K562 (cell line): ENCODE measurements at regions not wholly inside any gene's neighbourhood (a gene's known extent, or its start where the extent isn't known, plus 50 kb on each side); places are given as distances from the start of the nearest gene placed in this dataset.

Source experiments
- ATAC-seq: fragments of 200-7000 bp; cut with Tn5 transposase; 3 replicates; pipeline ENCODE4 v1.9.1; 2020; ENCODE audit warnings: moderate library complexity
- BruUV-seq: library from RNA; stranded (reverse); fragments of 400-500 nt; replicated peaks from 2 replicates; lab custom pipeline; 2021; lab: Mats Ljungman, UMichigan
- CTCF ChIA-PET: fragments of 300-600 bp; formaldehyde crosslinking; extraction: SDS; loops from one replicate; lab custom pipeline; 2021; ENCODE audit warnings: low intra/inter-chr PET ratio; lab: Yijun Ruan, JAX
- POLR2A ChIA-PET: fragments of 300-600, 350-650 bp; sonication (Branson Sonifier 250); formaldehyde crosslinking; extraction: SDS; loops from one replicate; lab custom pipeline; 2021; ENCODE audit warnings: antibody characterized with exemption, inconsistent platforms; lab: Yijun Ruan, JAX
- DNase-seq, 4 experiments: peaks; one replicate each; pipeline versions ENCODE4 v3.0.0 to v3.0.0-alpha.2; 2011 to 2018; ENCODE audit warnings: low spot score in 3 of 4, mixed read lengths in 3 of 4; ENCODE audit errors: extremely low read depth in 1 of 4
- FAIRE-seq: peaks from 2 replicates; lab custom pipeline; 2011; peaks lifted over from hg19 to GRCh38; lab: Jason Lieb, UNC
- H2AFZ ChIP-seq: 2 replicates; pipeline ENCODE4 v1.6.0; 2011; ENCODE audit warnings: low read depth, low read length, control low read depth, inconsistent platforms
- H3K27ac ChIP-seq: fragments of 200-600 bp; 3 replicates; pipeline ENCODE4 v1.8.0; 2011; ENCODE audit warnings: low read depth, mild to moderate bottlenecking, control low read depth, inconsistent platforms, low read length, moderate library complexity, mixed read lengths; ENCODE audit errors: extremely low read depth
- H3K27me3 ChIP-seq, 2 experiments: fragments of 300-600 bp in 1 of 2; 2 replicates in 1 of 2; 3 replicates in 1 of 2; pipeline versions ENCODE4 v1.6.0 to v1.8.0; 2011; ENCODE audit warnings: inconsistent platforms in 2 of 2, low read length in 2 of 2, mild to moderate bottlenecking in 1 of 2, mixed read lengths in 1 of 2, moderate library complexity in 1 of 2; ENCODE audit not compliant: control insufficient read depth in 2 of 2, insufficient read depth in 2 of 2
- H3K36me3 ChIP-seq: fragments of 300-600 bp; 3 replicates; pipeline ENCODE4 v1.8.0; 2011; ENCODE audit warnings: mild to moderate bottlenecking, low read length, inconsistent platforms; ENCODE audit not compliant: control insufficient read depth, insufficient read depth
- H3K4me1 ChIP-seq, 2 experiments: fragments of 200-600 bp in 1 of 2; replicated peaks in 1 of 2; 2 replicates in 1 of 2; 3 replicates in 1 of 2; pipeline versions ENCODE4 v1.5.1 to v1.8.0; 2011; ENCODE audit warnings: inconsistent platforms in 2 of 2, low read length in 2 of 2, mild to moderate bottlenecking in 1 of 2, mixed read lengths in 1 of 2, moderate library complexity in 1 of 2; ENCODE audit not compliant: control insufficient read depth in 2 of 2, insufficient read depth in 2 of 2
- H3K4me2 ChIP-seq: 2 replicates; pipeline ENCODE4 v1.6.1; 2011; ENCODE audit warnings: low read length, control low read depth, inconsistent platforms, mixed read lengths; ENCODE audit not compliant: insufficient read depth
- H3K4me3 ChIP-seq: fragments of 200-600 bp; sonication (generic), shearing (Covaris generic); 2 replicates; pipeline ENCODE4 v1.5.1; 2016; ENCODE audit warnings: control low read depth, inconsistent platforms
- H3K79me2 ChIP-seq: fragments of 200-600 bp; 3 replicates; pipeline ENCODE4 v1.8.0; 2011; ENCODE audit warnings: low read length, inconsistent platforms; ENCODE audit not compliant: control insufficient read depth, insufficient read depth
- H3K9ac ChIP-seq, 2 experiments: 2 replicates each; pipeline versions ENCODE4 v1.6.0 to v1.6.1; 2011; ENCODE audit warnings: low read depth in 2 of 2, low read length in 2 of 2, control low read depth in 1 of 2, inconsistent platforms in 1 of 2, mild to moderate bottlenecking in 1 of 2, mixed read lengths in 1 of 2; ENCODE audit not compliant: insufficient read depth in 1 of 2
- H3K9me1 ChIP-seq: one replicate; pipeline ENCODE4 v1.6.0; 2011; ENCODE audit warnings: inconsistent platforms, mild to moderate bottlenecking, low read length, moderate library complexity; ENCODE audit not compliant: control insufficient read depth, insufficient read depth
- H3K9me3 ChIP-seq: replicated peaks from 2 replicates; pipeline ENCODE4 v1.5.1; 2011; ENCODE audit warnings: low read depth, low read length, inconsistent platforms; ENCODE audit not compliant: control insufficient read depth, insufficient read depth
- H4K20me1 ChIP-seq: replicated peaks from 2 replicates; pipeline ENCODE4 v1.6.1; 2011; ENCODE audit warnings: low read length, inconsistent platforms, mixed read lengths; ENCODE audit not compliant: control insufficient read depth, insufficient read depth
- FOXP1 ChIP-seq: sonication (generic); formaldehyde crosslinking; IDR thresholded peaks from 2 replicates; pipeline ENCODE4 v1.8.0; 2022; ENCODE audit warnings: mild to moderate bottlenecking, missing genetic modification reagents
- JUN ChIP-seq, 2 experiments: sonication (generic) in 1 of 2; formaldehyde crosslinking in 1 of 2; IDR thresholded peaks; 2 replicates each; pipeline versions ENCODE4 v1.6.1 to v1.8.0; 2012 to 2022; ENCODE audit warnings: borderline replicate concordance in 2 of 2, mild to moderate bottlenecking in 2 of 2, improper control_type of control experiment in 1 of 2, low read depth in 1 of 2, low read length in 1 of 2, missing genetic modification reagents in 1 of 2
- KDM1A ChIP-seq, 2 experiments: fragments of 450-650 bp; IDR thresholded peaks; 2 replicates each; pipeline ENCODE4 v1.6.1; 2016; ENCODE audit warnings: mild to moderate bottlenecking in 2 of 2
- NEUROD1 ChIP-seq: fragments of 150-350 bp; IDR thresholded peaks from 2 replicates; pipeline ENCODE4 v1.6.1; 2014; ENCODE audit warnings: borderline replicate concordance, low read length, low read depth; ENCODE audit not compliant: partially characterized antibody
- SMARCE1 ChIP-seq: fragments of 450-650 bp; IDR thresholded peaks from 2 replicates; pipeline ENCODE4 v1.7.1; 2016; ENCODE audit warnings: mild to moderate bottlenecking
- WHSC1 ChIP-seq: IDR thresholded peaks from one replicate; pipeline ENCODE4 v1.6.1; 2012; ENCODE audit warnings: low read length, control low read depth, inconsistent platforms
- WGBS: fragments of 100-300 bp; shearing (Covaris generic); methylation state at CpG from one replicate; pipeline ENCODE4 v1.1.6; 2016; ENCODE audit warnings: low coverage, mixed read lengths; ENCODE audit not compliant: insufficient coverage; ENCODE audit errors: missing lambda C conversion rate; 5-methylcytosine and 5-hydroxymethylcytosine counted together
- in situ Hi-C: fragments of 300-500 bp; cut with MboI; formaldehyde crosslinking; loops from 4 replicates; pipeline ENCODE4 v1.15.0; 2018; ENCODE audit warnings: inconsistent platforms, mixed read lengths
- intact Hi-C: fragments of 100-400 bp; cut with micrococcal nuclease; formaldehyde crosslinking; loops from 2 replicates; pipeline ENCODE4 v1.14.2; 2022

- no peak overlapping the region for H3K4me3 ChIP-seq
- ChIA-PET CTCF (no interaction called here), POLR2A (interaction anchor here (0.9 to 1.5 kb wide), 2 partner anchors 12 to 47 kb away, joined by 3 read pairs; no protein-coding TSS in a partner anchor)
- H3K36me3 ChIP-seq = no peaks in the 10 kb centered on the region
- FAIRE-seq (no peak), DNase-seq (no peak), ATAC-seq (no peak)
- H3K4me2 ChIP-seq = no peak overlapping the region
- H3K27ac ChIP-seq = no peak overlapping the region
- TF ChIP-seq FOXP1 (CRISPR knock-in tag) (no peak), WHSC1 (no peak), NEUROD1 (no peak), KDM1A (IDR thresholded peaks at IDR 0.05) (no peak)
- in situ Hi-C loops = no loop called here
- no peaks in the 10 kb centered on the region for H3K9me3 ChIP-seq
- intact Hi-C loops = no loop called here
- no peaks in the 10 kb centered on the region for H3K9me1 ChIP-seq
- peaks cover 5 to 6% of the 10 kb centered on the region in 2 experiments; a peak in 4 of 5 replicates for H3K27me3 ChIP-seq
- WGBS = 0% methylated on average over 1 of the region's 1 CpG
- H4K20me1 ChIP-seq = no peaks in the 10 kb centered on the region; the same call in 1 of the 2 replicates
- H3K4me1 ChIP-seq = no peaks in the 10 kb centered on the region
- BruUV-seq = no TSS peak
- H3K79me2 ChIP-seq = no peaks in the 10 kb centered on the region
- no peak overlapping the region for H3K9ac ChIP-seq
- H2AFZ ChIP-seq = no peak overlapping the region
Measured at GRCh38 chr4:110365761-110366160, 110.2 kb upstream of the ENPEP start.

DNA sequence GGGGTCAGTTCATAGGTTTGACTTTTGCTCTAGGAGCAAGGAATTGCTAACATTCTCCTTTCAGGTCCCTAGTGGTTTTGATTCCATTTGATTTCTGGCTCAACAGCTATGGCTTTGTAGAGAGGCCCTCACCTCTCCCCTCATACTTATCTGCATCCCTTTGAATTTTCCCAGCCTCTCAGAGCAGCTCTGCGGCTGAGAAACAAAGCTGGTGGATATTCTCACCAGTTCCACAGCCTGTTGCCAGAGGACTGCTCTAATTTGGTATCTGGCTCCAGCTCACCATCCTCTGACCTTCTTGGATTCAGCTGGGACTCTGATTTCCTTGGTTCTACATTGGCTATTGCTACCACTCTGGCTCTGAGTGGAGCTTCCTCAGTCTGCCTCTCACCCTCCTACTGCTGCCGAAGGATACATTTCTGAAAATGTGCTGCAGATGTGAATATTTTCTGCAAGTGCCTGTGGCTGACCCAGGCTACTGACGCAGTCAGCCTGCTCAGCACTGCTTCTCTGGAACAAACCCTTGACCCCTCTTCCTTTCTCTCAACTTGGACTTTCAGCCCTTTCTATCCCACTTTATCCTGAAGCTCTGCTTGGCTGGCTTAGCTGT lies 110.9 kb upstream of the ENPEP start:
- Histone ChIP-seq H3K9me1 (no peaks in the 10 kb centered on the region), H3K4me1 (no peaks in the 10 kb centered on the region), H3K4me3 (no peak overlapping the region), H3K36me3 (no peaks in the 10 kb centered on the region), H3K79me2 (no peaks in the 10 kb centered on the region), H2AFZ (no peak overlapping the region)
- WGBS = 0% methylated on average over 3 of the region's 3 CpGs
- POLR2A ChIA-PET = interaction anchor here (0.6 to 1.5 kb wide), 2 partner anchors 11 to 47 kb away, joined by 3 read pairs; no protein-coding TSS in a partner anchor
- intact Hi-C loops = no loop called here
- TF ChIP-seq JUN (IDR thresholded peaks at IDR 0.05; ENCODE audit: borderline replicate concordance, low read depth, low read length) (no peak), JUN (CRISPR knock-in tag; IDR thresholded peaks at IDR 0.05; ENCODE audit: borderline replicate concordance) (no peak), SMARCE1 (no peak)
- TF ChIP-seq, all 486 proteins: peak for 0
- Histone ChIP-seq H4K20me1 (no peaks in the 10 kb centered on the region; the same call in 1 of the 2 replicates), H3K27ac (no peak overlapping the region), H3K9ac (no peak overlapping the region), H3K9me3 (no peaks in the 10 kb centered on the region), H3K27me3 (peaks cover 5 to 6% of the 10 kb centered on the region in 2 experiments; a peak in 4 of 5 replicates), H3K4me2 (no peak overlapping the region)
- ATAC-seq (no peak), FAIRE-seq (no peak), DNase-seq (no peak)
- in situ Hi-C loops = no loop called here
- CTCF ChIA-PET = no interaction called here
- BruUV-seq = no TSS peak
